ENCODE measurements at regions not wholly inside any gene's neighbourhood (a gene's known extent, or its start where the extent isn't known, plus 50 kb on each side); places are given as distances from the start of the nearest gene placed in this dataset.
"Not testable (repeated sequence)": the region's sequence is repeated elsewhere in the genome, so short reads cannot be mapped to it uniquely, and the experiment has no call there.

- DNase-seq; H3K27ac ChIP-seq; H3K27me3 ChIP-seq; H3K4me3 ChIP-seq; intact Hi-C loops (cut with DNase I; ENCODE audit: low total_unique reads); H3K4me1 ChIP-seq; ATAC-seq; H3K9me3 ChIP-seq; in situ Hi-C loops (cut with MboI; ENCODE audit: low sequenced_read_pairs in 4 of 4); H3K36me3 ChIP-seq: not testable (repeated sequence)
Observed at GRCh38 chrX:63192366-63193041, 158.6 kb downstream of the SPIN4 start.

GRCh38 chrX:63186137-63186536, 165.0 kb downstream of the SPIN4 start:
- no peak for ATAC-seq
- H3K27ac ChIP-seq, result no peak overlapping the region
- no peaks in the 10 kb centered on the region for H3K36me3 ChIP-seq
- no peaks in the 10 kb centered on the region for H3K4me1 ChIP-seq
- intact Hi-C loops (cut with DNase I; ENCODE audit: low total_unique reads), result no loop called here
- in situ Hi-C loops (cut with MboI; ENCODE audit: low sequenced_read_pairs in 4 of 4), result no loop called here
- TF ChIP-seq POLR2A (IDR thresholded peaks at IDR 0.05), result no peak
- TF ChIP-seq, protein P1, sequence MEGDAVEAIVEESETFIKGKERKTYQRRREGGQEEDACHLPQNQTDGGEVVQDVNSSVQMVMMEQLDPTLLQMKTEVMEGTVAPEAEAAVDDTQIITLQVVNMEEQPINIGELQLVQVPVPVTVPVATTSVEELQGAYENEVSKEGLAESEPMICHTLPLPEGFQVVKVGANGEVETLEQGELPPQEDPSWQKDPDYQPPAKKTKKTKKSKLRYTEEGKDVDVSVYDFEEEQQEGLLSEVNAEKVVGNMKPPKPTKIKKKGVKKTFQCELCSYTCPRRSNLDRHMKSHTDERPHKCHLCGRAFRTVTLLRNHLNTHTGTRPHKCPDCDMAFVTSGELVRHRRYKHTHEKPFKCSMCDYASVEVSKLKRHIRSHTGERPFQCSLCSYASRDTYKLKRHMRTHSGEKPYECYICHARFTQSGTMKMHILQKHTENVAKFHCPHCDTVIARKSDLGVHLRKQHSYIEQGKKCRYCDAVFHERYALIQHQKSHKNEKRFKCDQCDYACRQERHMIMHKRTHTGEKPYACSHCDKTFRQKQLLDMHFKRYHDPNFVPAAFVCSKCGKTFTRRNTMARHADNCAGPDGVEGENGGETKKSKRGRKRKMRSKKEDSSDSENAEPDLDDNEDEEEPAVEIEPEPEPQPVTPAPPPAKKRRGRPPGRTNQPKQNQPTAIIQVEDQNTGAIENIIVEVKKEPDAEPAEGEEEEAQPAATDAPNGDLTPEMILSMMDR (IDR thresholded peaks at IDR 0.05 in 4 of 5, conservative IDR thresholded peaks at IDR 0.05 in 1 of 5), result no peak
- H3K4me3 ChIP-seq, result no peak overlapping the region
- no peak for DNase-seq
- no peaks in the 10 kb centered on the region for H3K27me3 ChIP-seq
- no peaks in the 10 kb centered on the region for H3K9me3 ChIP-seq

DNA sequence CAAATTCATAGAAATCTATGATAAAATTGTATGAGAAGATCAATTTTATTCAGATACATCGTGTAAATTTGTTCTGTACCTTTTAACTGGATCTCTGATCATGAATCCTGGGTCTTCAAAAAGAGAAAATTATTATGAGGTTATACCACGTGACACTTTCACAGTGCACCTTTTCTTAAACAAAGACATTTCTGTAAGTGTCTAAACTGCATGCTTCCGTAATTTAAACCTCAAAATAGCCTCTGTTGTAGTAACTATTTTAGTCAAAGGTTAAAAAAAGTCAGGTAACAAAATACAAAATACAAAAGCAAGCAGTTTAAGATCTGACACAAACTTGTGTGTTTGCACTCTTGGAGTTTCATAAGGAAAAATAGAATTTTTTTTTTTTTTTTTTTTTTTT, 171.3 kb downstream of the SPIN4 start:
- H3K36me3 ChIP-seq; H3K4me3 ChIP-seq; H3K27ac ChIP-seq; DNase-seq; in situ Hi-C loops (cut with MboI; ENCODE audit: low sequenced_read_pairs in 4 of 4); H3K9me3 ChIP-seq; H3K27me3 ChIP-seq; H3K4me1 ChIP-seq; intact Hi-C loops (cut with DNase I; ENCODE audit: low total_unique reads); ATAC-seq: not testable (repeated sequence)

GRCh38 chrX:63176578-63176977, 174.6 kb downstream of the SPIN4 start:
- H3K36me3 ChIP-seq; H3K9me3 ChIP-seq; in situ Hi-C loops (cut with MboI; ENCODE audit: low sequenced_read_pairs in 4 of 4); DNase-seq; intact Hi-C loops (cut with DNase I; ENCODE audit: low total_unique reads); H3K27ac ChIP-seq; H3K4me1 ChIP-seq; H3K27me3 ChIP-seq; ATAC-seq; H3K4me3 ChIP-seq: not testable (repeated sequence)

DNA sequence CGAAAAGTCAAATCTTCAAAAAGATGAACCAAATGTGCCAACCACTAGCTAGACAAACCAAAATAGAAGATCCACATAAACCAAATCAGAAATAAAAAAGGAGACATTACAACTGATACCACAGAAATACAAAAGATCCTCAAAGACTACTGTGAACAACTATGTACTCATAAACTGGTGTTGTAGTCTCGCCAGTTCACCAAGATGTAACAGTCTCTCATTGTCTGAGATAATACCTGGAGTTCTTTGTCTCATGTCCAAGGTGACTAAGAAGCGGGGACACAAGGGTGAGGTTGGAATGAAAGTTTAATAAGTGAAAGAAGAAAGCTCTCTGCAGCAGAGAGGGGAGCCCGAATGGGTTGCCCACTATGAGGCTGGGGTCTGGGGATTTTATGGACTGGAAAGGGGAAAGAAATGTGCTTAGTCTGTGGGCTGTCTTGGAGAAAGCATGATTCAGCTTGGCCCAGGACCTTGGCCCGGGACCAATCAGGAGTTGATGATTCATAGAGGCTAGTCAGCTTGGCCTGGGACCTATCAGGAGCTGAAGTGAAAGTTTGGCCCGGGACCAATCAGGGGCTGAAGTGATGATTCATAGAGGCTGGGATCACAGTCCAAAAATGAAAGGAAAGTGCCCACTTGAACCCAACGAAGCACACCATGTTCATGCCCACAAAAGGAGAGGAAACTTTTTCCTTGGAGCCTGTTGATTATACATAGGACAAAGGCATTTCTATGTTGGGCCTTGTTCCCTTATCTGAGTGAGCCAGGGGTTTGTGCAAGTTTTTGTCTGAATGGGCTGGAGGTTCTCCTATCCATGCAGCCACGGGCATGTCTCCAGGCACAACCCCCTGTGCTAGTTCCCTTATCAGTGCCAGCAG, 177.1 kb downstream of the SPIN4 start:
- H3K27me3 ChIP-seq; H3K4me1 ChIP-seq; H3K36me3 ChIP-seq; DNase-seq; ATAC-seq; H3K4me3 ChIP-seq; H3K9me3 ChIP-seq; intact Hi-C loops (cut with DNase I; ENCODE audit: low total_unique reads); in situ Hi-C loops (cut with MboI; ENCODE audit: low sequenced_read_pairs in 4 of 4); H3K27ac ChIP-seq: not testable (repeated sequence)

DNA sequence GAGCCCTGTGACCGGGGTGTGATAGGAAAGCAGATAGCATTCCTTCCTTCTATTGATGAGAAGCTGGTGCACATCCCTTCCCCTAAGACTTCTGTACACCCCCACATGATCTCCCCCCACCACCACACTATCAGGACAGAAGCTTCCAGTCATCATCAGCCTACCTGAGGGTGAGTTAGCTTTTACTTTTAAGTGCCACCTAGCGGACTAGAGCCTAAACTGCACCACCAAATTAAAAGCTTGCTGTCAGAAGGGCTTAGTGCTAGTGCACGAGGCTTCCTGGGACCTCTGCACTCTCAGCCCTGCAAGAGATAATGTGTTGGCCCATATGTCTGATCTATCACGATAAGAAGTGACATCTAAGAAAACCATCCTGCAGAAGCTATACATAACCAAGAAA, 181.7 kb downstream of the SPIN4 start:
- H3K27ac ChIP-seq; H3K4me1 ChIP-seq; ATAC-seq; intact Hi-C loops (cut with DNase I; ENCODE audit: low total_unique reads); H3K36me3 ChIP-seq; in situ Hi-C loops (cut with MboI; ENCODE audit: low sequenced_read_pairs in 4 of 4); H3K4me3 ChIP-seq; H3K9me3 ChIP-seq; H3K27me3 ChIP-seq; DNase-seq: not testable (repeated sequence)

- H3K4me3 ChIP-seq; H3K27ac ChIP-seq; intact Hi-C loops (cut with DNase I; ENCODE audit: low total_unique reads); DNase-seq; H3K36me3 ChIP-seq; in situ Hi-C loops (cut with MboI; ENCODE audit: low sequenced_read_pairs in 4 of 4); H3K4me1 ChIP-seq; H3K9me3 ChIP-seq; ATAC-seq; H3K27me3 ChIP-seq: not testable (repeated sequence)
Observed at GRCh38 chrX:63168949-63169348, 182.2 kb downstream of the SPIN4 start.

GRCh38 chrX:63167002-63167401, 184.1 kb downstream of the SPIN4 start:
- H3K27ac ChIP-seq; ATAC-seq; H3K36me3 ChIP-seq; H3K4me1 ChIP-seq; H3K27me3 ChIP-seq; H3K9me3 ChIP-seq; H3K4me3 ChIP-seq; in situ Hi-C loops (cut with MboI; ENCODE audit: low sequenced_read_pairs in 4 of 4); DNase-seq; intact Hi-C loops (cut with DNase I; ENCODE audit: low total_unique reads): not testable (repeated sequence)

DNA sequence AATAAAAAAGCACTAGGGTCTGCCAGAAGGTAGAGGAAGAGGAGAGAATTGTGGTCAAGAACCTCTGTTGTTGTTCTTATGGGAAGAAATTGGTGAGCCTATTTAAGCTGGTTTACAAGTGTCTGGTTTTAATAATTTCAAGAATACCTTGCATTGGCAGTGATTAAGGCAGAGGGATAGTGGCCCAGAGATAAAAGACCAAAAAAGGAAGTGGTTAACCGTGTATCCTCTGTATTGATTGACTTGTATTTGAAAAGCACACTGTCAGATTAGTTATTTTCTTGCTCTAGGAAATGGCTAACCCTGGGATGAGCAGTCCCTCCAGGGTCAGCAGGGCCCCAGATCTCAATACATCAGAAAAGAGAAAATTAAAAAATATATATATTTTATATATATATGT, 190.1 kb downstream of the SPIN4 start:
- H3K4me1 ChIP-seq; H3K27ac ChIP-seq; ATAC-seq; in situ Hi-C loops (cut with MboI; ENCODE audit: low sequenced_read_pairs in 4 of 4); DNase-seq; H3K27me3 ChIP-seq; H3K9me3 ChIP-seq; H3K36me3 ChIP-seq; H3K4me3 ChIP-seq; intact Hi-C loops (cut with DNase I; ENCODE audit: low total_unique reads): not testable (repeated sequence)

GRCh38 chrX:63160340-63160739, 190.8 kb downstream of the SPIN4 start:
- H3K36me3 ChIP-seq; H3K27me3 ChIP-seq; intact Hi-C loops (cut with DNase I; ENCODE audit: low total_unique reads); H3K4me1 ChIP-seq; ATAC-seq; DNase-seq; in situ Hi-C loops (cut with MboI; ENCODE audit: low sequenced_read_pairs in 4 of 4); H3K4me3 ChIP-seq; H3K9me3 ChIP-seq; H3K27ac ChIP-seq: not testable (repeated sequence)

DNA sequence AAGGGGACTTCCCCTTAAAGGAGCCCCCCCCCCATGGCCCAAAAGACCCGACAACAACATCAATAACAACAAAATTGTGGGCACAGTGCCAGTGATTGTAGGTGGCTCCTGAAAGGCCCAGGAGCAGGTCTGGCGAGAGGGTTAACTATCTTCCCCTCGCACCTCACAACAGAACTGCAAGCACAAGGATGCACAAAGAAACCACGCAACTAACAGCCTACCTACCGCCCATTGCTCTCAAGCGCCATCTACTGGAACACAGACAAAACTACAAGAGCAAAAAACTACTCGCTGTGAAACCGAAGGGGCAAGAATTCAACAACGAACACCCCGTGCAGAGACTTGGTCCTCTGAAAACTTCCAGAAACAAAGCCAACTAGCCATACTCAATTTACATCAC, 205.6 kb downstream of the SPIN4 start:
- H3K9me3 ChIP-seq; DNase-seq; H3K27me3 ChIP-seq; H3K4me1 ChIP-seq; intact Hi-C loops (cut with DNase I; ENCODE audit: low total_unique reads); in situ Hi-C loops (cut with MboI; ENCODE audit: low sequenced_read_pairs in 4 of 4); H3K27ac ChIP-seq; H3K4me3 ChIP-seq; ATAC-seq; H3K36me3 ChIP-seq: not testable (repeated sequence)

Measured in gastrocnemius medialis (tissue), 4 donors.